ENCODE measurements at regions not wholly inside any gene's neighbourhood (a gene's known extent, or its start where the extent isn't known, plus 50 kb on each side); places are given as distances from the start of the nearest gene placed in this dataset.

- intact Hi-C loops (cut with micrococcal nuclease): loop anchor here (5.0 kb wide), 1 partner anchor 743 kb away; no protein-coding TSS in a partner anchor
- Histone ChIP-seq H2AFZ (ENCODE audit: insufficient read depth, low read depth, low read length, poor library complexity, severe bottlenecking) (no peak overlapping the region), H3K4me3 (ENCODE audit: control extremely low read depth in 1 of 5, extremely low read depth in 1 of 5, insufficient read depth in 1 of 5, low read depth in 2 of 5, low read length in 4 of 5) (no peak overlapping the region), H3K79me2 (ENCODE audit: control insufficient read depth, insufficient read depth, low read length) (peaks cover 7% of the 10 kb centered on the region), H3K36me3 (replicated peaks in 1 of 2; ENCODE audit: control extremely low read depth in 1 of 2, control insufficient read depth in 1 of 2, extremely low read depth in 1 of 2, insufficient read depth in 2 of 2, low read length in 1 of 2) (no peaks in the 10 kb centered on the region), H3K9me3 (ENCODE audit: control extremely low read depth in 1 of 3, control insufficient read depth in 2 of 3, insufficient read depth in 1 of 3, low read length in 2 of 3) (peaks cover 0 to 5% (median 0%) of the 10 kb centered on the region in 3 donors), H3K27me3 (replicated peaks in 1 of 4; ENCODE audit: control extremely low read depth in 1 of 4, control insufficient read depth in 3 of 4, insufficient read depth in 4 of 4, low read length in 3 of 4) (no peaks in the 10 kb centered on the region), H3K4me1 (ENCODE audit: control insufficient read depth in 2 of 2, insufficient read depth in 2 of 2, low read length in 2 of 2) (peaks cover 53 to 76% of the 10 kb centered on the region in 2 donors), H3K27ac (ENCODE audit: low read length in 2 of 2) (no peak overlapping the region), H3K4me2 (replicated peaks; ENCODE audit: low read depth, low read length, poor library complexity, severe bottlenecking) (no peak overlapping the region), H3K9ac (ENCODE audit: low read length) (no peak overlapping the region), H4K20me1 (ENCODE audit: control insufficient read depth, insufficient read depth, low read length, poor library complexity, severe bottlenecking) (no peaks in the 10 kb centered on the region)
- peak overlapping the region; percentile 76 for H3K27ac Mint-ChIP-seq
- no peak overlapping the region for H3K4me3 Mint-ChIP-seq
- ChIA-PET CTCF (interaction anchor here (0.6 kb wide), 1 partner anchor 362 kb away, joined by 3 read pairs; no protein-coding TSS in a partner anchor), POLR2A (no interaction called here)
- ATAC-seq (ENCODE audit: low read depth) (no peak), DNase-seq (no peak)
- no CpG with 5 or more reads among the region's 1 CpG for WGBS (ENCODE audit: insufficient coverage)
- peaks cover 69% of the 10 kb centered on the region for H3K4me1 Mint-ChIP-seq
- H3K27me3 Mint-ChIP-seq: peaks cover 5% of the 10 kb centered on the region
- no peak for TF ChIP-seq CTCF (IDR thresholded peaks at IDR 0.05)
- TF ChIP-seq EZH2 (IDR thresholded peaks at IDR 0.05; ENCODE audit: borderline replicate concordance, insufficient read depth, low read depth, low read length, poor library complexity, severe bottlenecking): no peak
- H3K9me3 Mint-ChIP-seq (ENCODE audit: insufficient read depth): no peaks in the 10 kb centered on the region
Measured at GRCh38 chr22:22949953-22950352, 62.3 kb downstream of the IGLL5 start.

- intact Hi-C loops (cut with micrococcal nuclease): loop anchor here (5.0 kb wide), 1 partner anchor 744 kb away; no protein-coding TSS in a partner anchor
- H3K4me1 Mint-ChIP-seq: peaks cover 71% of the 10 kb centered on the region
- no peak overlapping the region for H3K4me3 ChIP-seq (ENCODE audit: control extremely low read depth in 1 of 5, extremely low read depth in 1 of 5, insufficient read depth in 1 of 5, low read depth in 2 of 5, low read length in 4 of 5)
- ChIA-PET POLR2A (no interaction called here), CTCF (interaction anchor here (0.8 to 1.6 kb wide), 6 partner anchors 14 to 356 kb away, joined by 3 to 7 read pairs (median 4); no protein-coding TSS in a partner anchor)
- H3K36me3 ChIP-seq (replicated peaks in 1 of 2; ENCODE audit: control extremely low read depth in 1 of 2, control insufficient read depth in 1 of 2, extremely low read depth in 1 of 2, insufficient read depth in 2 of 2, low read length in 1 of 2): no peaks in the 10 kb centered on the region
- no peaks in the 10 kb centered on the region for H3K27me3 ChIP-seq (replicated peaks in 1 of 4; ENCODE audit: control extremely low read depth in 1 of 4, control insufficient read depth in 3 of 4, insufficient read depth in 4 of 4, low read length in 3 of 4)
- H3K9me3 ChIP-seq (ENCODE audit: control extremely low read depth in 1 of 3, control insufficient read depth in 2 of 3, insufficient read depth in 1 of 3, low read length in 2 of 3): peaks cover 0 to 5% (median 0%) of the 10 kb centered on the region in 3 donors
- no peak overlapping the region for H3K4me3 Mint-ChIP-seq
- DNase-seq (no peak), ATAC-seq (ENCODE audit: low read depth) (no peak)
- H3K79me2 ChIP-seq (ENCODE audit: control insufficient read depth, insufficient read depth, low read length): peaks cover 7% of the 10 kb centered on the region
- H3K9ac ChIP-seq (ENCODE audit: low read length): no peak overlapping the region
- no peaks in the 10 kb centered on the region for H3K9me3 Mint-ChIP-seq (ENCODE audit: insufficient read depth)
- no peak overlapping the region for H3K4me2 ChIP-seq (replicated peaks; ENCODE audit: low read depth, low read length, poor library complexity, severe bottlenecking)
- TF ChIP-seq EZH2 (IDR thresholded peaks at IDR 0.05; ENCODE audit: borderline replicate concordance, insufficient read depth, low read depth, low read length, poor library complexity, severe bottlenecking): no peak
- TF ChIP-seq CTCF (IDR thresholded peaks at IDR 0.05): no peak
- H2AFZ ChIP-seq (ENCODE audit: insufficient read depth, low read depth, low read length, poor library complexity, severe bottlenecking): no peak overlapping the region
- peaks cover 53 to 76% of the 10 kb centered on the region in 2 donors for H3K4me1 ChIP-seq (ENCODE audit: control insufficient read depth in 2 of 2, insufficient read depth in 2 of 2, low read length in 2 of 2)
- H3K27me3 Mint-ChIP-seq: peaks cover 5% of the 10 kb centered on the region
- H4K20me1 ChIP-seq (ENCODE audit: control insufficient read depth, insufficient read depth, low read length, poor library complexity, severe bottlenecking): no peaks in the 10 kb centered on the region
- H3K27ac ChIP-seq (ENCODE audit: low read length in 2 of 2): no peak overlapping the region
- 69% methylated on average over 4 of the region's 4 CpGs for WGBS (ENCODE audit: insufficient coverage)
- H3K27ac Mint-ChIP-seq: no peak overlapping the region
Measured at GRCh38 chr22:22951035-22951434, 63.4 kb downstream of the IGLL5 start.
